ENCODE measurements at regions not wholly inside any gene's neighbourhood (a gene's known extent, or its start where the extent isn't known, plus 50 kb on each side); places are given as distances from the start of the nearest gene placed in this dataset.

- Histone ChIP-seq H3K4me1 (no peaks in the 10 kb centered on the region), H3K27ac (no peak overlapping the region), H3K4me3 (no peak overlapping the region), H3K36me3 (no peaks in the 10 kb centered on the region), H3K9me3 (no peaks in the 10 kb centered on the region), H3K27me3 (no peaks in the 10 kb centered on the region)
- intact Hi-C loops (cut with DNase I), result loop anchor here in 1 of 2 donors (10.0 kb wide), 1 partner anchor 151 kb away; no protein-coding TSS in a partner anchor
- ATAC-seq (no peak), DNase-seq (no peak)
- TF ChIP-seq POLR2A (IDR thresholded peaks at IDR 0.05) (no peak), CTCF (IDR thresholded peaks at IDR 0.05) (no peak)
These were observed 835.8 kb upstream of the FLRT2 start for GRCh38 chr14:84694161-84694560.

DNA sequence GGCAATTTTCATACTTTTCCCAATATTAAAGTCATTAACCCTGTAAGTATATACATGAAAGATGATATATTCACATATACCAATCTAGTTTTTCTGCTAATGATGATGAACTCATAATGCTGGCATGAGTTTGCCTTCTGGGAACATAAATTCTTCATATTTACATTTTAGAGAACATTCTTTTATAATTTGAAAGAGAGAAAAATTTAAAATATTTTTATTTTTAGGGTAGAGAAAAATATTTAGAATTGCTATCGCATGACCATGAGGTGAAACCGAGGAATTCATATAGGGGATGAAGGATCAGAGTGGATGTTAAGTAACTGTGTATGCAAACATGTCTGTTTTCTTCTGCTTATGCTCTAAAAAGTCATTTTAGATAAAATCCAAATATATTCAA is 825.3 kb upstream of the FLRT2 start:
- ATAC-seq, result no peak
- no peaks in the 10 kb centered on the region for H3K27me3 ChIP-seq
- H3K27ac ChIP-seq, result no peak overlapping the region
- TF ChIP-seq POLR2A (IDR thresholded peaks at IDR 0.05) (no peak), CTCF (IDR thresholded peaks at IDR 0.05) (no peak)
- no peaks in the 10 kb centered on the region for H3K4me1 ChIP-seq
- no peak overlapping the region for H3K4me3 ChIP-seq
- H3K9me3 ChIP-seq, result no peaks in the 10 kb centered on the region
- DNase-seq, result no peak
- 81% methylated on average over 2 of the region's 2 CpGs for WGBS (ENCODE audit: insufficient coverage, low coverage, low lambda C conversion rate, missing lambda C conversion rate)
- intact Hi-C loops (cut with DNase I), result no loop called here
- no peaks in the 10 kb centered on the region for H3K36me3 ChIP-seq

GRCh38 chr14:84707830-84708229 is 822.1 kb upstream of the FLRT2 start:
- no peak overlapping the region for H3K27ac ChIP-seq
- H3K4me1 ChIP-seq, result no peaks in the 10 kb centered on the region
- DNase-seq (no peak), ATAC-seq (no peak)
- no peak for TF ChIP-seq POLR2A (IDR thresholded peaks at IDR 0.05)
- H3K4me3 ChIP-seq, result no peak overlapping the region
- no peaks in the 10 kb centered on the region for H3K27me3 ChIP-seq
- 63% methylated on average over 1 of the region's 1 CpG for WGBS (ENCODE audit: insufficient coverage, low coverage, low lambda C conversion rate, missing lambda C conversion rate)
- H3K36me3 ChIP-seq, result no peaks in the 10 kb centered on the region
- intact Hi-C loops (cut with DNase I), result no loop called here
- no peaks in the 10 kb centered on the region for H3K9me3 ChIP-seq

GRCh38 chr14:84708865-84709264 is 821.1 kb upstream of the FLRT2 start:
- H3K36me3 ChIP-seq, result no peaks in the 10 kb centered on the region
- no peak for ATAC-seq
- 66% methylated on average over 2 of the region's 2 CpGs for WGBS (ENCODE audit: insufficient coverage, low coverage, low lambda C conversion rate, missing lambda C conversion rate)
- no peaks in the 10 kb centered on the region for H3K9me3 ChIP-seq
- H3K4me3 ChIP-seq, result no peak overlapping the region
- intact Hi-C loops (cut with DNase I), result no loop called here
- TF ChIP-seq CTCF (IDR thresholded peaks at IDR 0.05) (no peak), POLR2A (IDR thresholded peaks at IDR 0.05) (no peak)
- no peak for DNase-seq
- H3K4me1 ChIP-seq, result no peaks in the 10 kb centered on the region
- no peak overlapping the region for H3K27ac ChIP-seq
- H3K27me3 ChIP-seq, result no peaks in the 10 kb centered on the region

DNA sequence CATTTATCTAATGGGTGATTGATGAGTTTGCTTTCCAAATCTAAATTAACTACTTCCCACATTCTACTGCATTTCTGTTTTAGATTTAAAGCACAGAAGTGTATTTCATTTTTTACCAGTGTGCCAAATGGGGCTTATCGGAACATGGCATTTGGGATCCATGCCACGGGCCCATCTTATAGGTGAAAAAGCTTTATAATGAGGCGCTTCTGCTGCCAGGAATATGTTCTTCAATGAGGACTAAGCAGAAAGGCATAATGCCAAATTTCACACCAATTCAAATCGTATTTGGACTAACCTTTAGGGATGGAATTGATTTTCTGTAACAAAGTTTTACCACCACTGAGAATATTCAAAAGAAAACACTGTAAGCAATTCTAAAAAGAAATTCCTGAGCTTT is 803.5 kb upstream of the FLRT2 start:
- DNase-seq (no peak), ATAC-seq (no peak)
- intact Hi-C loops (cut with DNase I), result no loop called here
- Histone ChIP-seq H3K27ac (no peak overlapping the region), H3K36me3 (no peaks in the 10 kb centered on the region), H3K27me3 (no peaks in the 10 kb centered on the region), H3K4me3 (no peak overlapping the region), H3K4me1 (no peaks in the 10 kb centered on the region), H3K9me3 (no peaks in the 10 kb centered on the region)
- TF ChIP-seq CTCF (IDR thresholded peaks at IDR 0.05) (no peak), POLR2A (IDR thresholded peaks at IDR 0.05) (no peak)
- WGBS (ENCODE audit: insufficient coverage, low coverage, low lambda C conversion rate, missing lambda C conversion rate), result 57% methylated on average over 4 of the region's 4 CpGs
